ENCODE measurements at regions not wholly inside any gene's neighbourhood (a gene's known extent, or its start where the extent isn't known, plus 50 kb on each side); places are given as distances from the start of the nearest gene placed in this dataset.

DNA sequence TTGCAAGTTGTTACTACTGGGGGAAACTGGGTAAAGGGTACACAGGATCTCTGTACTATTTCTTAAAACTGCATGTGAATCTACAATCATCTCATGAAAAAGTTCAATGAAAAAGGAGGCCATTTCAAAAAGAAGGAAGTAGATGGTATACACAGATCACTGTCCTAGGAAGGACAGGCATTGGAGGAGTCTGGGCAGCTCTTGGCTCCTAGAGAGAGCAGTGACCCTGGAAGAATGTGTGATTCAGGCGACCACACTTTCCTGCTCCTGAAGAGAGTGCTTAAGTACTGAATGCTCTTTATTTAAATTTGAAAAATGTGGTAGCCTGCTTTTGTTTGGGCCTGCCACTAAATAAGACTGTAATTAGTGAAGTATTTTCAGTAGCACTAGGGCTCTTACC, 318.1 kb upstream of the CASK start:
- H3K36me3 ChIP-seq (ENCODE audit: control insufficient read depth, insufficient read depth, low read length), result no peaks in the 10 kb centered on the region
- no peaks in the 10 kb centered on the region for H3K4me1 ChIP-seq (ENCODE audit: control insufficient read depth, insufficient read depth, low read length)
- ChIA-PET POLR2A (no interaction called here), CTCF (no interaction called here)
- no peaks in the 10 kb centered on the region for H3K9me3 ChIP-seq (ENCODE audit: control insufficient read depth, insufficient read depth, low read depth, low read length)
- ATAC-seq (no peak), DNase-seq (ENCODE audit: low read depth, low spot score) (no peak)
- no peak overlapping the region for H3K4me3 ChIP-seq (ENCODE audit: low read depth in 2 of 2, low read length in 2 of 2)
- in situ Hi-C loops (cut with HindIII; ENCODE audit: low pct_unique_long_range_greater_than_20kb, low sequenced_read_pairs), result no loop called here
- no peak overlapping the region for H3K27ac ChIP-seq (ENCODE audit: low read length)
- no peaks in the 10 kb centered on the region for H3K27me3 ChIP-seq (ENCODE audit: control insufficient read depth, insufficient read depth, low read length)
- intact Hi-C loops (cut with micrococcal nuclease; ENCODE audit: unreplicated experiment), result no loop called here
- BruUV-seq (replicated peaks), result no TSS peak
- no peak for TF ChIP-seq REST (IDR thresholded peaks at IDR 0.05; ENCODE audit: insufficient read depth in 1 of 2, low read depth in 2 of 2, low read length in 1 of 2)
- TF ChIP-seq SIN3A (IDR thresholded peaks at IDR 0.05; ENCODE audit: borderline replicate concordance, insufficient read depth, low read depth, low read length), result no peak
- TF ChIP-seq TCF7L2 (IDR thresholded peaks at IDR 0.05; ENCODE audit: low read depth, low read length), result no peak
- no peak for TF ChIP-seq CTCF (IDR thresholded peaks at IDR 0.05)
- TF ChIP-seq POLR2AphosphoS5 (IDR thresholded peaks at IDR 0.05; ENCODE audit: low read depth, low read length), result no peak

DNA sequence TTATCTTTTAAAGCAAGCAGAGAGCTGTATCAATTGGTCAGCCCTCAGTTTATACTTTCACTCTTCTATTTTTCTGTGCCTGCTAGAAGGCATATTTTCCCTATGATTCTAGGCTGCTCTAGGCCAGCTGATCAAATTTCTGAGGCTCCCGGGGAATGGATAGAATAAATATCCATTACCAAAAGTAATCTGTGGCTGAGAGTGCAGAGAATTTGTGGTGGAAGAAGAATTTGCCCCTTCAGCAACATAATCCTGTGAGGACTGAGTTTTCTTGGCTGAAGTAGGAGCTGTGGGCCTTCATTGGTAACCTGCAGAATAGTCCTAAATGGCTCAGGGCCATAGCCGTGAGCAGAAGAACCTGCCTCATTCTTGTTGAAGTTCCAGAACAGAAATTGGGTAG, 314.6 kb upstream of the CASK start:
- DNase-seq (ENCODE audit: low read depth, low spot score), result no peak
- in situ Hi-C loops (cut with HindIII; ENCODE audit: low pct_unique_long_range_greater_than_20kb, low sequenced_read_pairs) (no loop called here), intact Hi-C loops (cut with micrococcal nuclease; ENCODE audit: unreplicated experiment) (no loop called here)
- no peak for ATAC-seq
- ChIA-PET POLR2A (no interaction called here), CTCF (no interaction called here)
- H3K4me3 ChIP-seq (ENCODE audit: low read depth in 2 of 2, low read length in 2 of 2), result no peak overlapping the region
- no peaks in the 10 kb centered on the region for H3K4me1 ChIP-seq (ENCODE audit: control insufficient read depth, insufficient read depth, low read length)
- H3K9me3 ChIP-seq (ENCODE audit: control insufficient read depth, insufficient read depth, low read depth, low read length), result no peaks in the 10 kb centered on the region
- TF ChIP-seq CTCF (IDR thresholded peaks at IDR 0.05) (no peak), POLR2AphosphoS5 (IDR thresholded peaks at IDR 0.05; ENCODE audit: low read depth, low read length) (no peak), SIN3A (IDR thresholded peaks at IDR 0.05; ENCODE audit: borderline replicate concordance, insufficient read depth, low read depth, low read length) (no peak), TCF7L2 (IDR thresholded peaks at IDR 0.05; ENCODE audit: low read depth, low read length) (no peak), REST (IDR thresholded peaks at IDR 0.05; ENCODE audit: insufficient read depth in 1 of 2, low read depth in 2 of 2, low read length in 1 of 2) (no peak)
- no peaks in the 10 kb centered on the region for H3K36me3 ChIP-seq (ENCODE audit: control insufficient read depth, insufficient read depth, low read length)
- no peak overlapping the region for H3K27ac ChIP-seq (ENCODE audit: low read length)
- no TSS peak for BruUV-seq (replicated peaks)
- no peaks in the 10 kb centered on the region for H3K27me3 ChIP-seq (ENCODE audit: control insufficient read depth, insufficient read depth, low read length)

Data from Panc1 (cell line).